GM23248 (cell line): ENCODE measurements at regions not wholly inside any gene's neighbourhood (a gene's known extent, or its start where the extent isn't known, plus 50 kb on each side); places are given as distances from the start of the nearest gene placed in this dataset.

ENCODE experiments used
- EZH2 ChIP-seq: fragments of 200-600 bp; sonication (generic); IDR thresholded peaks from 2 replicates; pipeline ENCODE4 v1.6.1; 2018; ENCODE audit warnings: antibody characterized with exemption, mild to moderate bottlenecking; ENCODE audit not compliant: insufficient read depth, poor library complexity, severe bottlenecking
- EZH2phosphoT487 ChIP-seq: fragments of 200-600 bp; sonication (generic); IDR thresholded peaks from 2 replicates; pipeline ENCODE4 v1.6.1; 2018; ENCODE audit warnings: antibody characterized with exemption, moderate library complexity, mild to moderate bottlenecking, low read depth; ENCODE audit not compliant: insufficient read depth

GRCh38 chr6:131431718-131432117 is 141.3 kb upstream of the ARG1 start:
- TF ChIP-seq EZH2 = no peak
- TF ChIP-seq EZH2phosphoT487 = no peak
